ENCODE measurements at regions not wholly inside any gene's neighbourhood (a gene's known extent, or its start where the extent isn't known, plus 50 kb on each side); places are given as distances from the start of the nearest gene placed in this dataset.

GRCh38 chr1:108041360-108042142 lies 76.6 kb upstream of the VAV3 start:
- ChIA-PET CTCF (no interaction called here), RAD21 (ENCODE audit: low non-redundant PET in 1 of 2, low total read pairs in 2 of 2, uncharacterized antibody in 2 of 2, unreplicated experiment in 2 of 2) (no interaction called here), POLR2A (no interaction called here)
- no peak overlapping the region for H2AFZ ChIP-seq (ENCODE audit: low read depth, low read length, poor library complexity, severe bottlenecking)
- H4K20me1 ChIP-seq (ENCODE audit: insufficient read depth), result no peaks in the 10 kb centered on the region
- H3K9ac ChIP-seq (ENCODE audit: low read length), result no peak overlapping the region
- H3K36me3 ChIP-seq (ENCODE audit: control insufficient read depth in 1 of 2, insufficient read depth in 2 of 2, low read length in 2 of 2), result no peaks in the 10 kb centered on the region
- no peak for ATAC-seq
- intact Hi-C loops (cut with micrococcal nuclease), result no loop called here
- no peaks in the 10 kb centered on the region for H3K9me3 ChIP-seq (ENCODE audit: control insufficient read depth in 1 of 2, insufficient read depth in 1 of 2, low read depth in 1 of 2, low read length in 2 of 2)
- DNase-seq (ENCODE audit: low read depth, low spot score), result no peak
- no peak overlapping the region for H3K4me2 ChIP-seq (ENCODE audit: low read length)
- H3K4me1 ChIP-seq (ENCODE audit: control insufficient read depth in 1 of 2, insufficient read depth in 2 of 2, low read length in 2 of 2), result no peaks in the 10 kb centered on the region
- no TSS peak for BruUV-seq (replicated peaks)
- TF ChIP-seq POLR2AphosphoS5 (IDR thresholded peaks at IDR 0.05; ENCODE audit: low read depth, low read length) (no peak), SIN3A (IDR thresholded peaks at IDR 0.05; ENCODE audit: low read depth) (no peak), FOSL1 (IDR thresholded peaks at IDR 0.05; ENCODE audit: low read depth) (no peak), ZNF274 (IDR thresholded peaks at IDR 0.05; ENCODE audit: low read depth, low read length) (no peak), YY1 (IDR thresholded peaks at IDR 0.05; ENCODE audit: extremely low read depth, insufficient replicate concordance, low read depth, low read length) (no peak), CEBPB (IDR thresholded peaks at IDR 0.05; ENCODE audit: low read depth) (no peak), EZH2phosphoT487 (IDR thresholded peaks at IDR 0.05; ENCODE audit: borderline replicate concordance) (no peak), JUND (IDR thresholded peaks at IDR 0.05) (no peak), TCF7L2 (IDR thresholded peaks at IDR 0.05; ENCODE audit: borderline replicate concordance, extremely low read depth, insufficient read depth, insufficient read length) (no peak), CBX3 (IDR thresholded peaks at IDR 0.05; ENCODE audit: low read depth) (no peak)
- TF ChIP-seq, protein P1, sequence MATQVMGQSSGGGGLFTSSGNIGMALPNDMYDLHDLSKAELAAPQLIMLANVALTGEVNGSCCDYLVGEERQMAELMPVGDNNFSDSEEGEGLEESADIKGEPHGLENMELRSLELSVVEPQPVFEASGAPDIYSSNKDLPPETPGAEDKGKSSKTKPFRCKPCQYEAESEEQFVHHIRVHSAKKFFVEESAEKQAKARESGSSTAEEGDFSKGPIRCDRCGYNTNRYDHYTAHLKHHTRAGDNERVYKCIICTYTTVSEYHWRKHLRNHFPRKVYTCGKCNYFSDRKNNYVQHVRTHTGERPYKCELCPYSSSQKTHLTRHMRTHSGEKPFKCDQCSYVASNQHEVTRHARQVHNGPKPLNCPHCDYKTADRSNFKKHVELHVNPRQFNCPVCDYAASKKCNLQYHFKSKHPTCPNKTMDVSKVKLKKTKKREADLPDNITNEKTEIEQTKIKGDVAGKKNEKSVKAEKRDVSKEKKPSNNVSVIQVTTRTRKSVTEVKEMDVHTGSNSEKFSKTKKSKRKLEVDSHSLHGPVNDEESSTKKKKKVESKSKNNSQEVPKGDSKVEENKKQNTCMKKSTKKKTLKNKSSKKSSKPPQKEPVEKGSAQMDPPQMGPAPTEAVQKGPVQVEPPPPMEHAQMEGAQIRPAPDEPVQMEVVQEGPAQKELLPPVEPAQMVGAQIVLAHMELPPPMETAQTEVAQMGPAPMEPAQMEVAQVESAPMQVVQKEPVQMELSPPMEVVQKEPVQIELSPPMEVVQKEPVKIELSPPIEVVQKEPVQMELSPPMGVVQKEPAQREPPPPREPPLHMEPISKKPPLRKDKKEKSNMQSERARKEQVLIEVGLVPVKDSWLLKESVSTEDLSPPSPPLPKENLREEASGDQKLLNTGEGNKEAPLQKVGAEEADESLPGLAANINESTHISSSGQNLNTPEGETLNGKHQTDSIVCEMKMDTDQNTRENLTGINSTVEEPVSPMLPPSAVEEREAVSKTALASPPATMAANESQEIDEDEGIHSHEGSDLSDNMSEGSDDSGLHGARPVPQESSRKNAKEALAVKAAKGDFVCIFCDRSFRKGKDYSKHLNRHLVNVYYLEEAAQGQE (IDR thresholded peaks at IDR 0.05; ENCODE audit: low read depth), result no peak
- no peak overlapping the region for H3K4me3 ChIP-seq (replicated peaks in 1 of 2; ENCODE audit: low read depth in 1 of 2, low read length in 2 of 2)
- H3K9me2 ChIP-seq (ENCODE audit: insufficient read depth), result no peaks in the 10 kb centered on the region
- H3K27me3 ChIP-seq (ENCODE audit: insufficient read depth, low read length), result peaks cover 75% of the 10 kb centered on the region
- H3K27ac ChIP-seq (ENCODE audit: low read depth, low read length), result no peak overlapping the region
- H3K79me2 ChIP-seq (ENCODE audit: insufficient read depth, low read length), result no peaks in the 10 kb centered on the region

Data from HCT116 (cell line).